Coronary artery (tissue), 2 donors: ENCODE measurements at regions not wholly inside any gene's neighbourhood (a gene's known extent, or its start where the extent isn't known, plus 50 kb on each side); places are given as distances from the start of the nearest gene placed in this dataset.

ENCODE experiments used
- DNase-seq: peaks from one replicate; pipeline ENCODE4 v3.0.0-alpha.2; 2017; ENCODE audit warnings: low spot score
- H3K27ac ChIP-seq, 2 donors: fragments of 200-600 bp; sonication (generic); one replicate each; pipeline ENCODE4 v1.5.1; 2016 to 2019
- H3K4me3 ChIP-seq: fragments of 200-600 bp; sonication (generic); 2 replicates; pipeline ENCODE4 v1.5.1; 2016; ENCODE audit warnings: mild to moderate bottlenecking, moderate library complexity
- TF ChIP-seq, protein P1 (sequence below): fragments of 200-600 bp; sonication (generic); IDR thresholded peaks from one replicate; pipeline ENCODE4 v1.5.1; 2019; ENCODE audit warnings: antibody characterized with exemption

- H3K27ac ChIP-seq, result no peak overlapping the region
- no peak overlapping the region for H3K4me3 ChIP-seq
- no peak for DNase-seq
- TF ChIP-seq, protein P1, sequence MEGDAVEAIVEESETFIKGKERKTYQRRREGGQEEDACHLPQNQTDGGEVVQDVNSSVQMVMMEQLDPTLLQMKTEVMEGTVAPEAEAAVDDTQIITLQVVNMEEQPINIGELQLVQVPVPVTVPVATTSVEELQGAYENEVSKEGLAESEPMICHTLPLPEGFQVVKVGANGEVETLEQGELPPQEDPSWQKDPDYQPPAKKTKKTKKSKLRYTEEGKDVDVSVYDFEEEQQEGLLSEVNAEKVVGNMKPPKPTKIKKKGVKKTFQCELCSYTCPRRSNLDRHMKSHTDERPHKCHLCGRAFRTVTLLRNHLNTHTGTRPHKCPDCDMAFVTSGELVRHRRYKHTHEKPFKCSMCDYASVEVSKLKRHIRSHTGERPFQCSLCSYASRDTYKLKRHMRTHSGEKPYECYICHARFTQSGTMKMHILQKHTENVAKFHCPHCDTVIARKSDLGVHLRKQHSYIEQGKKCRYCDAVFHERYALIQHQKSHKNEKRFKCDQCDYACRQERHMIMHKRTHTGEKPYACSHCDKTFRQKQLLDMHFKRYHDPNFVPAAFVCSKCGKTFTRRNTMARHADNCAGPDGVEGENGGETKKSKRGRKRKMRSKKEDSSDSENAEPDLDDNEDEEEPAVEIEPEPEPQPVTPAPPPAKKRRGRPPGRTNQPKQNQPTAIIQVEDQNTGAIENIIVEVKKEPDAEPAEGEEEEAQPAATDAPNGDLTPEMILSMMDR, result no peak
Measured at GRCh38 chr2:45337481-45337880, 273.6 kb downstream of the SRBD1 start.

GRCh38 chr2:45334205-45334604, 276.9 kb downstream of the SRBD1 start:
- H3K27ac ChIP-seq, result no peak overlapping the region
- no peak overlapping the region for H3K4me3 ChIP-seq
- DNase-seq, result no peak
- TF ChIP-seq, protein P1, result no peak

- DNase-seq, result no peak
- TF ChIP-seq, protein P1, result no peak
- H3K4me3 ChIP-seq, result no peak overlapping the region
- no peak overlapping the region for H3K27ac ChIP-seq
Measured at GRCh38 chr2:45332567-45332966, 278.5 kb downstream of the SRBD1 start.

GRCh38 chr2:45332094-45332493, 279.0 kb downstream of the SRBD1 start:
- Histone ChIP-seq H3K4me3 (no peak overlapping the region), H3K27ac (no peak overlapping the region)
- TF ChIP-seq, protein P1, result no peak
- no peak for DNase-seq

GRCh38 chr2:45331410-45331786, 279.7 kb downstream of the SRBD1 start:
- Histone ChIP-seq H3K4me3 (no peak overlapping the region), H3K27ac (no peak overlapping the region)
- no peak for DNase-seq
- TF ChIP-seq, protein P1, result no peak

DNA sequence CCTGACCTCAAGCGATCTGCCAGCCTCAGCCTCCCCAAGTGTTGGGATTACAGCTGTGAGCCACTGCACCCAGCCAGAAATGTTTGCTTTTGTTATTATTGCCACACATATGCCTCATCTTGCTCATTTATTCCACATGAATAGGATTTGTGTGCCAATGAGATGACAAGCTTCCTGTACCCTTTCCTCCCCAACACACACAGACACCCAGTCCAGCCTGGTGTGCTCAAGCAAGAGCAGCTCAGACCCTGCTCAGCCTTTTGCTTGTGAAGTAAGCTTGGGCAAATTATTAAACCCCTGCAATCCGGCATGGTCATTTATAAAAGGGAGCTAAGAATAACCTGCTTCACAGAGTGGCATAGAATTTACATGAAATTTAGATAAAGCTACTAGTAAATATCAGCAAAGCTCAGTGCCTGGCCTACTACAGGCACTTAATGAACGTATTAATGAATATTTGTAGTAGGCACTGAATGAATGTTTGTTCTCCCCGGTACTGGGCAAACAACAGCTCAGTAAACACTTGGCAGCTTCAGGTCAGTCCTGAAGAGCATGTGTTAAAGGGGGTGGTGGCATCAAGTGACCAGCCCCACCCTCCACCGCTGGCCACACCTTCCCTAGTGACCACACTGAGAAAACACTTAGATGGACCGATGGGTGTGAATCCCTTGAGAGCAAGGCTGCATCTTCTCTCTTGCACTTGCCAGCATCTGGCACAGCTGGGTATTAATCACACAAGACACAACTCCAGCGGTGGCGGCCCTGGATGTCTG, 280.2 kb downstream of the SRBD1 start:
- DNase-seq, result no peak
- H3K4me3 ChIP-seq, result no peak overlapping the region
- H3K27ac ChIP-seq, result no peak overlapping the region
- TF ChIP-seq, protein P1, result no peak

- Histone ChIP-seq H3K4me3 (no peak overlapping the region), H3K27ac (no peak overlapping the region)
- TF ChIP-seq, protein P1, result no peak
- DNase-seq, result no peak
Measured at GRCh38 chr2:45330108-45330507, 281.0 kb downstream of the SRBD1 start.
